ENCODE measurements at regions not wholly inside any gene's neighbourhood (a gene's known extent, or its start where the extent isn't known, plus 50 kb on each side); places are given as distances from the start of the nearest gene placed in this dataset.

DNA sequence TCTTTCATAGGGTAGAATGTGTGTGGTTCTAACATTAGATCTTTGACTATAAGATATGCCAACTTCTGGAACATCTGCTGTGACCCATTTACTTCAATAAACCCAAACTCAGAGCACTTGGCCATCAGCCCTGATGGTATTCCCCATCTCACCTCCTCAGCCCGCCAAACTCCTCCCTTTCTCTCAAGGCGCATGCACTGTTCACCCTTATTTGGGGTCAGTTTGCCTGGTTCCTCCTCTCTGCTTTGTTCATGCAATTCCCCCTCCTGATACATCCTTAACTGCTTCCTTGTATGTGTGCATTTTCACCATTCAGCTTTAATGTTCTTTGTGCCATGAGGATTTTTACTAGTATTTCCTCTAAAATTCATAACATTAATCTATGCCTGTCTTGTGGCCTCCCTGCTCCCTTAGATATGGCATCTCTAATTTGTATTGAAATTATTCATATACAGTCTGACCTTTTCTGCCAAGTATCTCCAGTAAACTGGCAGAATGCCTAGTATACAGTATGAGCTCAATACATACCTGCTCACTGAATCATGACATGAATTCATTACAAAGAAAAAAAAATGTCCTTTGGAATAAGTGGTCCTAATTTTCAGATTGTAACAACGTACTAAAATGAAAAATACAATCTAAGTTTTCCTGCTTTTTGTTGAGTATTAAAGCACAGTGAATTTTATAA is 336.8 kb upstream of the IGFBP3 start:
- no peak for TF ChIP-seq CTCF (IDR thresholded peaks at IDR 0.05; ENCODE audit: low read depth, low read length)
- TF ChIP-seq POLR2A (IDR thresholded peaks at IDR 0.05; ENCODE audit: extremely low read depth, insufficient read length), result no peak
- TF ChIP-seq MYC (IDR thresholded peaks at IDR 0.05; ENCODE audit: low read depth, low read length), result no peak
